Ammon's horn (tissue), 1 donor: ENCODE measurements at regions not wholly inside any gene's neighbourhood (a gene's known extent, or its start where the extent isn't known, plus 50 kb on each side); places are given as distances from the start of the nearest gene placed in this dataset.
A peak's percentile ranks its signal among the peaks of the same experiment; 100 is the strongest.
"Not testable (repeated sequence)": the region's sequence is repeated elsewhere in the genome, so short reads cannot be mapped to it uniquely, and the experiment has no call there.

Experiments used
- DNase-seq: peaks from one replicate; pipeline ENCODE4 v3.0.0-alpha.2; 2016; ENCODE audit warnings: low spot score

GRCh38 chr14:65834812-65835211 lies 422.3 kb downstream of the FUT8 start:
- no peak for DNase-seq

GRCh38 chr14:65835501-65835900 lies 423.0 kb downstream of the FUT8 start:
- no peak for DNase-seq

DNA sequence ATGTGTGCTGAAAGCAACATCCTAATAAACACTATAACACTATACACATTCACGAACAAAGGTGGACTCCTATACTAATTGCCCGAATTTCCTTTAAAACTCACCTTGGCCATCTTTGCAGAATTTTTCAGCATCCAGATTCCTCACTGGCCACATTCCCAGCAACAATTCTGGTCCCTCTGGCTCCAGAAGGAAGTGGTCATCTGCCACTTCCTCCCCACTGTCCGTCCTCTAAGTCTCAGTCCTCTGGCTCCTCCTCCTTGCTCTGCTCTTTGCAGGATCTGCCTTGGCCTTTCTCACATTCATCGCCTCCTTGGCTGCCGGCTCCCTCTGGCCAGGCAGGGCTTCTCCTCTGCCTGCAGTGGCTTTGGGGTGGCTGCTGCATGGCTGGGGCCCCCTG lies 426.0 kb downstream of the FUT8 start:
- DNase-seq, result no peak

DNA sequence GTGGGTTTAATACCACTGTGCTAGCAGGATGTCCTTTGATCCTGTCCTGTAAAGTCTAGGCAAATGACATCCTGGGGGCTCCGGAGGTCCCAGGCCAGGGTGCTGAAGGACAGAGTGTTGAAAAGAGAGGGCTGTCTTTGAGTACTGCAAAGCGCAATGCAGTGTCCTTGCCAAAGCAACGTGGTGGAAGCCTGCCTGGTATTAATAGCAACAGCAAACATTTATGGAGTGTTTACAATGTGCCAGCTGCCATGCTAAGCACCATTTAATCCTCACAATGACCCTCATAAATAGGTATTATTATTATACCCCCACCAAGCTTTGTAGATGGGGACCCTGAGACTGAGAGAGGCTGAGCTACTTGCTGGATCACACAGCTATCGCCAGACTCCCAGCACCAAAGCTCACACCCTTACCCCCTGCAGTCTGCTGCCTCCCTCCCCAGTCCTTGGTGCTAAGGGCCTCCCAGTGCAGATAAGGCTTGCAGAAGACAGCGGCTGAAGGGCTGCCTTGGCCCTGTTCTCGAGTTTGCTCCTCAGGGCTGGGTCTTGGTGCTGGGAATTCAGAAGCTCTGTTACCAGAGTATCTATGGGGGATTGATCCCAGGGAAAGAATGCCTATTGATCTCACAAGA lies 427.7 kb downstream of the FUT8 start:
- no peak for DNase-seq

GRCh38 chr14:65840786-65841185 lies 428.3 kb downstream of the FUT8 start:
- DNase-seq, result no peak

DNA sequence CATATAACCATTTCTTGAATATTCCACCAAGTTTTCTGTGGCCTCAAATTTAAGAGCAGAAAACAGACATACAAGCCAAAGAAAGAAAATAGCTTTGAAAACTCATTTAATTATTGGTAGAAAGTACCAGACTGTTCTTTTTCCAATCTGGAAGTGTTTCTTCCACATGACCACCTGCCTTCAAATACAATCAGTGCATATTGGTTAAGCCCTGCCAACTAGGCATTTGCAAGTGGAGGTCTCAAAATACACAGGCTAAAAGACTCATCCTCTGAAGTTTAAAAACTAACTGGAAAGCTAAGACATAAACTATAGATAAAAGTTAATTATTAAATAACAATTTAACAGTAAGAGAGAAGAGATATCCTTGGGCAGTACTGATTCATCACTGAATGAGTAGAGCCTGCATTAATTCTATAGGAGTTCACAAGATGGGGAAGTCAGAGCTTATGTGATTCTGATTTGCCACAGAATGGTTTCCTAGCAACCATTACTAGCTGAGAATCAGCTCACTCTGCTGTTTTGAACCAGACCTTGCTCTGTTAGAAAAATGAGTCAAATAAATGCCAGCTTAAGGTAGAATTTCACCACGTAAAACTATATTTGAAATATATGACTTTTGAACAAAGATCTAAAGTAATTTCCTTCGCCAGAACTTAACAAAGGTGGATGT lies 433.8 kb downstream of the FUT8 start:
- peak; percentile 29 for DNase-seq

DNA sequence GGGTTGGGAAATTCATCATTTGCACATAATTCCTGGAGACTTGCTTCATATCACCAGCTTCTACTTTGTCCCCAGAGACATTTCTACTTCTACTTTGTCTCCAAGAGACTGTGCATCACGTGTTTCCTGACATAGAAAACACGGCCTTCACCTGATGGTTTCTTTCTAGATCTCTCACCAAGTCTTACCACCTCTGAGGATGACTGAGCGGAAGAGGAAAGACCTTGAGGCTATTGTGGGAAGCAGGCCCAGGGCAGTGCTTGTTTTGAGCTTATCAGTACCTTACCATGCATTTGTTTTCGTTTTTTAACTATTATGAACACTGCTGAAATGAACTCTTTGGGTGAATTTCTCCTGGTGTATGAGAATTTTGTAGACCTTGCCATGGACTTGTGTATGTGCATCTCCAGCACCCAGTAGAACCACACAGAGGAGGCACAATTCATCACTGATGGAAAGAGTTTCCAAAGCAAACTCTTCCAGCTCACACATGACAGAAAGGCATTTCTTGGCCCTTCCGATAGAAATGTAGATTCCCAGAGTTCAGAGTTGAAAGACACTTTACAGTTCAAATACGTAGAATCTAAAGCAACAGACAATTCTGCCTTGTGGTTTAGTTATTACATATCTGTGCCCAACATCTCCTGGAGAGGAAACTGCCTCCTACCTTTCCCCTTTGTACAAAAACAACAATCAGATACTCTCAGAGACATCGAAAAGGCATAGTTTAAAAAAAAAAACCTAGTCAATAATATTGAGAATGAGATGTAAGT lies 434.7 kb downstream of the FUT8 start:
- DNase-seq, result no peak

DNA sequence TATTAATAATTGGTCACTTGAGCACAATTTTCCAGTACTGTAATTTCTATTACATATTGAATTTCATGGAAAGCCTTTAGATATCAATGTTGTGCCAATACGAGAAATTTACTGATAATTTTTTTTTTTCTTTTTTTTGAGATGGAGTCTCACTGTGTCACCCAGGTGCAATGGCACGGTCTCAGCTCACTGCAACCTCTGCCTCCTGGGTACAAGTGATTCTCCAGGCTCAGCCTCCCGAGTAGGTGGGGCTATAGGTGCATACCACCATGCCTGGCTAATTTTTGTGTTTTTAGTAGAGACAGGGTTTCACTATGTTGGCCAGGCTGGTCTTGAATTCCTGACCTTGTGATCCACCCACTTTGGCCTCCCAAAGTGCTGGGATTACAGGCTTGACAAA lies 435.4 kb downstream of the FUT8 start:
- DNase-seq, result not testable (repeated sequence)

DNA sequence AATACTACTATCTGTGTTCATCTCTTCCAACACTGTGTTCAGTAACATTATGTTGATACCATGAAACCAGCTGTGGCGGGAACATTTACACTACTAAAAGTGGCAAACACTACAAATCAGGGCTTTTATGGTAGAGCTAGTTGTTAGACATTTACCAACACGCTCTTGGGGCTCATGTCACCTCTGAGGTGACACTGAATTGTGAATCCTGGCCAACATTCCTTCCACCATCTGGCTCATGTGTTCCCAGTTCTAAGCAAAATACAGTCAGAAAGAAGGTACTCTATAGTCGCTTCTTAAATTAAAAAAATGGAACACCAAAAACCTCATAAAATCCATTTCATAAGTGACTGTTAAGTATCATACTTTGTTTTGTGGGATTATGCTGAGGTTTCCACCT lies 436.6 kb downstream of the FUT8 start:
- DNase-seq, result no peak

- no peak for DNase-seq
Observed at GRCh38 chr14:65849558-65849957, 437.0 kb downstream of the FUT8 start.

DNA sequence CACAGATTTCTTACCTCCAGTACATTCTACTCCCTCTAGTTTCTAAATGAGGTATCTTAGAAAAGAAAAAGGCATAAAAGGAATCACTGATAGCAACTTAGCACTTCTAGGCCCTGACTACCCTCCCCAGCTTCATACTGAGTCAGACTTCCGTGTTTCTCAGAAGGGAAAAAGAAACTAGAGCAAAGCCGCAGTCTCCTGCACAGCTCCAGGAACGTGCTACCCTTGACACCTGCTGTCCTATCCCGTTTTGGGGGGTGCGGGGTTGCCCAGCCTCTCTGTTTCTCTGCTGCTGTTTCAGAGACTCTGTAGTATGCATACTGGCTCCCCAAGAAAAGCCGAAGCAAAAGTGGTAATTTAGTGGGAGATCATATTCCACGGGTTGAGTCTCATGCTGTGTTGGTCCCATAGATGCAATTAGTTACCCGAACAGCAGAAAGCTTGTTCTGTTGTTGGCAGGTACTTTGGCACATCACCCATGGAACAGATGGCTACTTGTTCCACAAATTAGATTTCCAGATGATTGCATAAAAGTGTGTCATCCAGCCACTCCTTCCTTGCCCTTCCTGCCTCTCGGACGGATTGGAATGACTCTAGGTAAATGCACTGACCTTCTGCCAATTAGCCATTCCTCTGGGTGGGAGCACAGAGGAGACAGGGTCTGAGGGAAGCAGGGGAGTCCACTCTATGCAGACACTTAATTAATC lies 438.1 kb downstream of the FUT8 start:
- DNase-seq, result peak; percentile 19

GRCh38 chr14:65852689-65853088 lies 440.2 kb downstream of the FUT8 start:
- no peak for DNase-seq

DNA sequence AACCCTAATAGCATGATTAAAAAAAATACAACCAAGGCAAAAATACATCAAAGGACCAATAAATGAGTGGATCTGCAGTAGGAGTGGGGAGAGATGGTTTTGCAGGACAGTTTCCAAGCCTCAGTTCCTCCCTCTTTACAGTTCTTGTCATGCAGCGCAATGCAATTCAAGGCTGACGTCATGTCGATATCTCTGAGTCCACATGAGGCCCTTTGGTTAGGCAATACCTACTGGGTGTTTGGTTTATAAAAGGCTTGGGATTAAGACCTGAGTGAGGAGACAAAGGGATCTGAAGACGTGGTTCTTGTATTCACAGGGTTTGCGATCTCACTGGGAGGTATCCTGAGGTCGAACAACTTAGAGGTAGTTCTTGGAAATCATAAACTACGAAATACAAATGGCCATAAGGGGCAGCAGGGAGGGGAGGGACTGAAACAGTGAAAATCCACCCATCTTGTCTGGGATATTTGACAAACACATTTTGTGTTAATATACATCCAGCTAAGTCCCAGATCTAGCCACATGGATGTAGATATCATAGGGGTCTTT lies 441.0 kb downstream of the FUT8 start:
- no peak for DNase-seq

- no peak for DNase-seq
Observed at GRCh38 chr14:65854215-65854614, 441.7 kb downstream of the FUT8 start.

- no peak for DNase-seq
Observed at GRCh38 chr14:65860956-65861611, 448.6 kb downstream of the FUT8 start.

DNA sequence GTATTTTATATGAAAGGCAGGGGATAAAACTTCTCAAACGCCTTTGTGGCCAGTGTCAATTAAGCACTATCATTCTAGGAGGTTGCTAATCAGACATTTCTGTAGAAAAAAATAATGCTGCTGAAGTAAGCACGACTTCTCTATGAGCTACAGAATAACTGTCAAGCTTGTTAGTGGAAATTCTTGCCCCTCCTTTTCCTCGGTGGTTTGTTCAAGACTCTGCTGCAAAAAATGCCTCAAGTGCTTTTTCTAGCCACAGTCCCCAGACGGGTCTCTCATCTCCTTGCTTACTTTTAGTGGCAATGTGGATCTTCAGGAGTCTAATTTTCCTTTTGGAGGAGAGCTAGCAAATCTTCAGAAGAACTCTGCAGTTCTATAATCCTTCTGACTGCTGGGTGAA lies 452.0 kb downstream of the FUT8 start:
- no peak for DNase-seq

GRCh38 chr14:65864984-65865383 lies 452.5 kb downstream of the FUT8 start:
- no peak for DNase-seq

GRCh38 chr14:65866448-65866847 lies 453.9 kb downstream of the FUT8 start:
- DNase-seq, result no peak

DNA sequence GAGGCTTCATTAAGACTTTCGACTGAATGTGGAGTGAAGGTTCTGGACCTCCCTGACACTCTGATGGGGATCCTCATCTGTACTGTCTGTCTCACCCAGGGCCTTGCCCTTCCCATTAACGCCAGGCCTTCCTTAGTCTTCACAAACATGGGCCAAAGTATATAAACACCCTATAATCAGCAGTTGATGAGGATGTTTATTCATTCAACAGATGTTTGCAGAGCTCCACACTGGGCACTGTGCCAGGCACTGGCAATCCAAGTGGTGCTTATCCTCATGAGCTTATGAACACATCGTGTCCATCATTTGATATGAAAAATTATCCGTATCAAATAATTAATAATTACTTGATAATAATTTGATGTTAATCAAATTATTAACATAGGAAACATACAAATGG lies 454.4 kb downstream of the FUT8 start:
- no peak for DNase-seq

- DNase-seq, result no peak
Observed at GRCh38 chr14:65867333-65867732, 454.8 kb downstream of the FUT8 start.

GRCh38 chr14:65872536-65872935 lies 460.0 kb downstream of the FUT8 start:
- no peak for DNase-seq

DNA sequence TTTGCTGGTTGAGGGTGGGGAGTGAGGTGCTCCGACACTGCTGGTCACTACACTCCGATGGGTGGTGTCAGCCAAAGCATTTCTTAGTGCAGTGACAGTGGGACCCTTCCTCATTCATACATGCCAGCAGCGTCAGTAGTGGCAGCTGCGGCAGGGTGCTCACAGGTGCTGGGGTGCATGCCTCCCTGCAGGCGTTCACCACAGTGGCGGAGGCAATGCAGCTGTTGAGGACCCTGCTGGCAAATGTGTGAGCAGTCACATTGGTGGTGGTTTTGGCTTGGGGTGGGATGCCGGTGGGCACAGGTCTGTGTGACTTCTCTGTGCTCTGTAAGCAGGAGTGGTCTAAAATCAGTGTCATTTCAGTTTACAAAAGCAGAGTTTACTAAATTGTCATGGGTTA lies 464.6 kb downstream of the FUT8 start:
- no peak for DNase-seq
